Pons (tissue), 1 donor: ENCODE measurements at regions not wholly inside any gene's neighbourhood (a gene's known extent, or its start where the extent isn't known, plus 50 kb on each side); places are given as distances from the start of the nearest gene placed in this dataset.

ENCODE experiments used
- DNase-seq: peaks from one replicate; pipeline ENCODE4 v3.0.0-alpha.2; 2016; ENCODE audit warnings: low spot score

DNA sequence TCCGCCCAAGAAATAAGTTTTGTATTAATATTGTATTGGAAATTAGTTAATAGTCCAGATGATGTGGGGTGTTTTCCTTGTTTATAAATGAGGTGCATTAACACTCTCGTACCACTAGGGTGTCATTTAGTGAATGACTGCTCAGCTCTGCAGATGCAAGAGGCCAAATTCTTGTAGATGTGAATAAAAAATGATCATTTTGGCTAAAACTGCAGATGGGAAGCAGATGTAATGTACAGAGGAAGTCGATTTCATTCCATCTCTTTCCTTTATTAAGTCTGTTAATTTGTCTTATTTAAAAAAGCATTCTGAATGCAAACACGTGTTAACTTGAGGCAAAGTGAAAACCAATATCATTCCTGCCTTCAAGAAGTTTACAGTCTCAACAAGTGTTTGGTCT is 108.1 kb downstream of the DHX15 start:
- no peak for DNase-seq

GRCh38 chr4:24475756-24476155 is 108.6 kb downstream of the DHX15 start:
- no peak for DNase-seq

DNA sequence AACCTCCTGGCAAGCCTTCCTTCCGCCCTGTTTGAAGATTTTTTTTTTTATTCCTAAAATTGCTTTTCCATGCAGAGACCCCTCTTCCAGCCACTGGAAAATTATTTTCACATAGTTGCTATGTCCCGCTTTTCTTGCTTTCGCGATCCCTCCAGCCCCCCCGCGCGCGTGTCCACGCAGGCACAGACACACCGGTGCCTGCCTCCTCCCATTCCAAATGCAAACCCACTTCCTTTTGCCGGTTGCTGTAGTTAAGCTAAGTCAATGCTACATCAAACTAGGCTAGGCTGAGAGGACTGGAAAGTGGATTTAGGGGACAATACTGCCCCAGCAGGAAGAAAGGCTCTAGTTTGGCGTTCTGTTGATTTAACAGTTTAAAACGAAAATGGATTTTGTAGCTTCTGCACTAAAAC is 111.0 kb downstream of the DHX15 start:
- DNase-seq = peak; percentile 44

DNA sequence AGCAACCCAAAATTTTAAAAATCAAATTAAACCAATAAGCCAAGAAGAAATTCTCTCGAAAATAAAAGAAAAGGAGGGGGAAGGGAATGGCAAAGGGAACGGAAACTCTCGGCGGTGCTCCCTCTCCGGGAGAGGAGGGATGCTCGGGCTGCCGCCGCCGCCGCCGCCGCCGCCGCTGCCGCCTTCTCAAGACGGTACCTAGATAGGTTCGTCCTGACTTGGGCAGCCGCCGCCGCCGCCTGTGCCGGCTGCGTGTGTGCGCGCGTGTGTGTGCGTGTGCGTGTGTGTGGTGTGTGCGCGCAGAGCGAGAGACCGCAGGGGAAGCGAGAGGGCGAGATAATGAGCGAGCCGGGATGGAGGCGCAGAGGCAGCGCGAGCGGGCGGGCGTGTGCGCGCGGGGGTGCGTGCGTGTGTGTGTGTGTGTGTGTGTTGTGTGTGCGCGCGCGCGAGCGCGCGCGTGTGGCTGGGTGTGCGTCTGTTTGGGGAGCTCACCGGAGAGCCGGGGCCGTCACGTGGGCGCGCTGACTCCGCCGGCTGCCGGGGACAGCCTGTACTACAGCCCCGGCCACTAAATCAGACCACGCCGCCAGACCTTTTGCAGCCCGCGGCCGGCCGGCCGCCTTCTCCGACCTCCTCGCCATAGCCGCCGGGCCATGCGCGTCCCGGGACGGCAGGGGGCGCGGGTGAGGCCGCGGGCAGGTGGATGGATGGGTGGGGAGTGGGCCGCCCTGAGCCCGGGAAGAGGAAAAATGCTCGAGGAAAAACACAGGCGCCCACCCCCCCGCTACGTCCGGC is 111.6 kb downstream of the DHX15 start:
- peak; percentile 50 for DNase-seq

DNA sequence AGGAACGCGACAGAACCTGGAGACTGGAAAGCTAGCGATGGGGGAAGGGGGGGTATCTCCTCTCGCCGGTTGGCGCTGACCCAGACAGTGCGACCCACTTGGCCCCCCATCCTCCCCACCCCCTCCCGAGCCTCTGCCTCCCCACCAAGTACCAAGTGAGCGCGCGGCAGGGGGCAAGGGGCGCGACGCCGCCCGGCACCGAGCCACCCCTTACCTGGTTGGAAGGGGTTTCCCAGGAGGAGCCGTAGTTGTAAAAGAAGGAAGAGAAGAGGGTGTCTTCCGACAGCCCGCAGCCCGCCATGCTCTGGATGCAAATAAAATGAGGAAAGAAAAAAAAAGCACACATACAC is 112.2 kb downstream of the DHX15 start:
- DNase-seq = no peak

DNA sequence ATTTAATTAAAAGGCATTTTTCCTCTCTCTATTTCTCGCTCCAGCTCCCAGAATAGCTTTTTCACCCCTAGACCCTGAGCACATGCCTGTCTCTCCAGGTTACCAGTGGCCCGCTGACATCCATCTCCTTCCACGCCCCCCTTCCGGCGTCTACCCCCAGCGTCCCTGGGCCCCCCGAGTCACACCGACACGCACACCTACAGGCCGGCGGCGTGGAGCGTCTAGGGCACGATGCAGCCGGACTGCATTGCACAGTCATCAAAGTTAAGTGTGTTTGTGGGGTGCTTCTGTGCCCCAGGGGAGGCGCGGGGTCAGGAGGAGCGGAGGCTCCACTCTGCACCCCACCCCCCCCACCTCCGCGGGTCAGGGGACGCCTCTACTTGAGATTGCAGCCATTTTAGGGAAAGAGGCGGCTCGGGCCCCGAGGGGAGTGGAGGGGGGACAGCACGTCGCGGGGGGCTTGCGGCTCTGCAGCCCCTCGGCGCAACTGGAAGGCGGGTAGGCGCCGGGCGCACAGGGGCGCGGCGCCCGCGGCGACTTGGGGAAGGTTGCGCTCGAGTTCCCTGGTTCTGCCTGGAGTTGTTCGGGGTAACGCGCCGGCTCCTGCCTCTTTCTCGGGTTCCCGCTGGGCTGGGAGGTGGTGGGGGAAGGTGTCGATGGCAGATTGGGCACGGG is 112.7 kb downstream of the DHX15 start:
- no peak for DNase-seq

- DNase-seq = no peak
Observed at GRCh38 chr4:24470666-24471485, 113.5 kb downstream of the DHX15 start.

- no peak for DNase-seq
Observed at GRCh38 chr4:24468071-24468470, 116.3 kb downstream of the DHX15 start.

DNA sequence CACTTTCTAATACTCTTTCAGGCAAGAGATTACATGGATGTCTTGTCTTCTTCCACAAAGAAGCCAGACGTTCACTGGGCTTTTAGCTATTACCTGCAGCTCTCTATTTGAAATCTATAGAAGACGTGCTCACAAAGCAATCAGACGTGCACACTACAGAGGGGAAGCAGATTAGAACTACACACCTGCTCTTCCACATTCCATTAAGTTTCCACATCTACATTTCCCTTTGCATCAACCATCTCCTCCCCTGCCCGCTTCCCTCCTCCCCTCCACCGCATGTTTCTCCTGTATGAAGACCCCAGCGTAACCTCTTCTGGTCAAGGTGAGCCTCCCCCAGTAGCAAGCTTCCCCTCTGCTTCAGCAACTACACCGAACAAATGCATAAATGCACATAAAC is 119.8 kb downstream of the DHX15 start:
- DNase-seq = no peak

- no peak for DNase-seq
Observed at GRCh38 chr4:24456431-24456830, 127.9 kb downstream of the DHX15 start.

- DNase-seq = no peak
Observed at GRCh38 chr4:24453951-24454350, 130.4 kb downstream of the DHX15 start.

- DNase-seq = no peak
Observed at GRCh38 chr4:24451870-24452269, 132.5 kb downstream of the DHX15 start.

- no peak for DNase-seq
Observed at GRCh38 chr4:24443200-24443599, 141.2 kb downstream of the DHX15 start.

- no peak for DNase-seq
Observed at GRCh38 chr4:24440765-24441164, 143.6 kb downstream of the DHX15 start.

DNA sequence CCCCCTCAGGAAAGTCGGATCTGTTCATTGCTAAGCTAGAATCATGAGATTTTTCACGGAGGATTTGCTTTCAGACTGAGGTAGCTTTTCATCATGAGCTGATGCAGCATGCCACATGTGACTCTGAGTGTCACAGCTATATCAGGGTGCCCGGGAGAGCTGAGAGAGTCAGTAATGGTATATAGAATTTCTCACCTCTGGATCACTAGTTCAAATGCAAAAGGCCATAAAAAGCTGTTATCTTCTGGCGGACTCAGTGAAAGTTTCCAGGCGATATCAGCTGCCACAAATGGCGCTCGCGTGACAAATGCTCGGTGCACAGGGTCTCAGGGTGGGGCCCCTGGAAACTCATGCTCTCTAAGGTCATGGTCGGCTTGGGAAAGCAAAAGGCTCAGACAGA is 150.1 kb downstream of the DHX15 start:
- no peak for DNase-seq

- DNase-seq = no peak
Observed at GRCh38 chr4:24433515-24434214, 150.7 kb downstream of the DHX15 start.

- DNase-seq = no peak
Observed at GRCh38 chr4:24428850-24429249, 155.5 kb downstream of the DHX15 start.

GRCh38 chr4:24426557-24426956 is 157.8 kb downstream of the DHX15 start:
- no peak for DNase-seq

GRCh38 chr4:24425863-24426262 is 158.5 kb downstream of the DHX15 start:
- DNase-seq = no peak

DNA sequence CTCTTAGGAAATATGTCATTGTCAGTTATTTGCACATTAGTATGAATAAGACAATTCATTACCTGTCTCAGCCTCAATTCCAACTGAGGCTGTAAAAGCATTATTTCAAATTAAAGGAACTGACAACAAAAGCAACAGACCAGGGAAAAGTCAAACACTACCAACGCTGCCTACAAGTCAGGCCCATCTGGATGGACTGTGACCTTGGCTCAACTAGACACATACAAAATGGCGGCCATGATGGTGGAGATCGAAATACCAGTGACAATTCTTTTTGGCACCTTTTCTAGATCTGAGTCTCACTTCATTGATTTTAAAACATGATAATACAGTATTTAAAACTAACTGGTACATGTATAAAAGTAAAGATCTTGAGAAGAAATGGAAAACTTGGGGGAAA is 160.7 kb downstream of the DHX15 start:
- no peak for DNase-seq

DNA sequence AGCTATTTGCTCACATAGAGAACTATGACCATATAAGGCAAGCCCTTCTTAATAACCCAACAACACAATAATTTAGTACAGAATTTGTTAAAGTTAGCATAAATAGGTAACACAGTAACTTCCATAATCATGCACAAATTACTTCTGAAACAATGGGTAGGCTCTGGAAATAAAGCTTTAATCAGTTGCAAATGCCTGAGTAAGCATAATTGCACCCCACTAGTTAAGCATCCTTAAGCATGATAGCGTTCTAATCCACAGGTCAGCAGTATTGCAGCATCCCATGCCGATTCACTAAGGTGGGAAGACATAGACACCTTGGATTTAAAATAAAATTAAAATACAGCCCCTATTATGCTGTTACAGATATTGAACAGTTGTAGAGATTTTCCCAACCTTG is 161.7 kb downstream of the DHX15 start:
- DNase-seq = no peak
